ENCODE measurements at regions not wholly inside any gene's neighbourhood (a gene's known extent, or its start where the extent isn't known, plus 50 kb on each side); places are given as distances from the start of the nearest gene placed in this dataset.

GRCh38 chr5:174409070-174409469, 315.3 kb upstream of the MSX2 start:
- no peak for ATAC-seq
- TF ChIP-seq CSRNP3 (CRISPR knock-in tag; IDR thresholded peaks at IDR 0.05) (no peak), ZFP3 (CRISPR knock-in tag; IDR thresholded peaks at IDR 0.05) (no peak), ZNF70 (CRISPR knock-in tag; IDR thresholded peaks at IDR 0.05) (no peak), ESRRG (CRISPR knock-in tag; IDR thresholded peaks at IDR 0.05) (no peak), ISL1 (CRISPR knock-in tag; IDR thresholded peaks at IDR 0.05) (no peak), CREB5 (CRISPR knock-in tag; IDR thresholded peaks at IDR 0.05; ENCODE audit: low read depth) (no peak), ZNF565 (CRISPR knock-in tag; conservative IDR thresholded peaks at IDR 0.05; ENCODE audit: low read depth) (no peak), ZC3H10 (CRISPR knock-in tag; IDR thresholded peaks at IDR 0.05) (no peak), ZNF8 (CRISPR knock-in tag; IDR thresholded peaks at IDR 0.05) (no peak), CSDC2 (CRISPR knock-in tag; IDR thresholded peaks at IDR 0.05) (no peak), PATZ1 (CRISPR knock-in tag; IDR thresholded peaks at IDR 0.05; ENCODE audit: borderline replicate concordance) (no peak)

- ATAC-seq: no peak
- no peak for TF ChIP-seq TOX (CRISPR knock-in tag; IDR thresholded peaks at IDR 0.05; ENCODE audit: borderline replicate concordance)
Observed at GRCh38 chr5:174409971-174410370, 314.4 kb upstream of the MSX2 start.

- TF ChIP-seq CREB5 (CRISPR knock-in tag; IDR thresholded peaks at IDR 0.05; ENCODE audit: low read depth): peak; percentile 43
- peak; percentile 90 for TF ChIP-seq TSHZ2 (CRISPR knock-in tag; IDR thresholded peaks at IDR 0.05)
- TF ChIP-seq ZFP30 (CRISPR knock-in tag; IDR thresholded peaks at IDR 0.05): no peak
- 0 out of 2 replicates have a peak, but pooled peaks have one; percentile 1 for TF ChIP-seq SNAI2 (CRISPR knock-in tag; IDR thresholded peaks at IDR 0.05)
- peak; percentile 65; the same call in 1 of the 2 replicates for TF ChIP-seq TCF4 (CRISPR knock-in tag; IDR thresholded peaks at IDR 0.05; ENCODE audit: borderline replicate concordance)
- TF ChIP-seq POU6F1 (CRISPR knock-in tag; IDR thresholded peaks at IDR 0.05; ENCODE audit: borderline replicate concordance, low read depth): no peak
- 0 out of 2 replicates have a peak, but pooled peaks have one; percentile 14 for TF ChIP-seq ZFP3 (CRISPR knock-in tag; IDR thresholded peaks at IDR 0.05)
- peak; percentile 59 for TF ChIP-seq ISL1 (CRISPR knock-in tag; IDR thresholded peaks at IDR 0.05)
- ATAC-seq: peak; percentile 86
Observed at GRCh38 chr5:174410716-174411478, 313.5 kb upstream of the MSX2 start.

Measured in SK-N-SH treated with all-trans-retinoic acid at 6 μM for 48 hours (cell line).